T-helper 2 cell treated with Interferon-gamma antibody and Interleukin-4, amounts not matched to agents 5 μg/mL and 100 μg/mL, for 36 hours (primary cell): ENCODE measurements at regions not wholly inside any gene's neighbourhood (a gene's known extent, or its start where the extent isn't known, plus 50 kb on each side); places are given as distances from the start of the nearest gene placed in this dataset.
"Not testable (repeated sequence)": the region's sequence is repeated elsewhere in the genome, so short reads cannot be mapped to it uniquely, and the experiment has no call there.

Source experiments
- DNase-seq: peaks from one replicate; pipeline ENCODE4 v3.0.0; 2021; ENCODE audit warnings: low spot score
- H3K27ac Mint-ChIP-seq: one replicate; pipeline ENCODE4 v1.8.0; 2021; ENCODE audit warnings: mild to moderate bottlenecking, mixed read lengths
- H3K27me3 Mint-ChIP-seq: one replicate; pipeline ENCODE4 v1.8.0; 2021; ENCODE audit warnings: low read depth, mixed read lengths
- H3K36me3 Mint-ChIP-seq: one replicate; pipeline ENCODE4 v1.8.0; 2021; ENCODE audit warnings: low read depth, mixed read lengths
- H3K4me1 Mint-ChIP-seq: one replicate; pipeline ENCODE4 v1.8.0; 2021; ENCODE audit warnings: low read depth, mixed read lengths
- H3K4me3 Mint-ChIP-seq: one replicate; pipeline ENCODE4 v1.8.0; 2022; ENCODE audit warnings: mild to moderate bottlenecking, moderate library complexity, mixed read lengths
- H3K9me3 Mint-ChIP-seq: one replicate; pipeline ENCODE4 v1.8.0; 2021; ENCODE audit warnings: mixed read lengths

DNA sequence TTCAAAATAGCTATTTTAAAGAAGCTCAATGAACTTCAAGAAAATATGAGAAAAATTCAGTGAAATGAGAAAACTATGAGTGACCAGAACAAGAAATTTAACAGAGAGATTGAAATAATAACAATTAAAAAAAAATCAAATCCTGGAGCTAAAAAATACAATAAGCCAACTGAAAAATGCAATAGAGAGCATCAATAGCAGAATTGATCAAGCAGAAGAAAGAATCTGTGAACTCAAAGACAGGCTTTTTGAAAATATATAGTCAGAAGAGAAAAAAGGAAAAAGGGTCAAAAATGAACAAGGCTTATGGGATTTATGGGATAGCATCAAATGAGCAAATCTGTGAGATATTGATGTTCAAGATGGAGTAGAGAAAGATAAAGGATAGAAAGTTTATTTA lies 133.0 kb downstream of the OTUD1 start:
- Mint-ChIP-seq H3K36me3 (no peaks in the 10 kb centered on the region), H3K4me1 (no peaks in the 10 kb centered on the region), H3K27me3 (no peaks in the 10 kb centered on the region), H3K4me3 (no peak overlapping the region), H3K27ac (no peak overlapping the region), H3K9me3 (peaks cover 22% of the 10 kb centered on the region)
- no peak for DNase-seq

DNA sequence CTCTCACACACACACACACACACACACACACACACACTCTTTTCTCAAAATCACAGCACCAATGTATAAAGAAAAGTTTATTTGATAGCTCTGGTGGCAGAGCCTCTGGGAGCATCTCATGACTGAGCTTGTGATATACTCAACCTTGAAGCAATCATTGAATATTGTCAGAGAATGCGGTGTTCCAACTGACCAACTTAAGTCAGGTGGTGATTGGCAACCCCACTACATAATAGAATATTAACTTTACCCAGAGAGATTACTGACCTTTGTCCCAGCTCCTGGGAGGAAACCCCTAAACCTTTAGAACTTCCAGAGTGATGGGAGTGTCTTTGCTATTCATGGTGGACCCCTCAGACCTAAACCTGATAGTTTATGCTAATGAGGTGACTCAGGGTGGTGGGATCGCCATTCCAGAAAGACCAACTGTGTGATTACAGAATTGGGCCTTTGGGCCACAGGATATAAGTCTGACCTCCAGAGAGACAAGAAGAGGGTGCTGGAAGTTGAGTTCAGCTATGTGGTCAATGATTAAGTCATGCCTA lies 143.1 kb downstream of the OTUD1 start:
- no peak overlapping the region for H3K27ac Mint-ChIP-seq
- no peaks in the 10 kb centered on the region for H3K36me3 Mint-ChIP-seq
- no peak overlapping the region for H3K4me3 Mint-ChIP-seq
- no peaks in the 10 kb centered on the region for H3K27me3 Mint-ChIP-seq
- DNase-seq, result no peak
- no peaks in the 10 kb centered on the region for H3K4me1 Mint-ChIP-seq
- H3K9me3 Mint-ChIP-seq, result no peaks in the 10 kb centered on the region

DNA sequence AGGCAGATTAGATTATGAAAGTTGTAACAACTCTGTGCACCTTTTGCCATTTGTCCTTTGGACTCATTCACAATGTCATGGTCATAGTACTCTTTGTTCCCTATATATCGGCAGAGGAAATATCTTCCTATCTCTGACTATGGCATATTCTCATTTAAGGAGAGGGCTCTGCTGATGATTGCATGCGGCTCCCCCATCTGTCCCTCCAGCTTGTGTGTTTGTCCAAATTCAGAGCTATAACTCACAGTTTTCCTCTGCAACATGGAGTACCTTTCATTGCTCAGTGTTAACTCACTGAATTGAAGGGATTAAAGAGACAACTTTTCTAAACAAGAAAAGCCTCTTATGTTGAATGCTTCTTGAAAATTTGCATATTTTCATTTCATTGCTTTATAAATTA lies 145.5 kb downstream of the OTUD1 start:
- H3K36me3 Mint-ChIP-seq, result no peaks in the 10 kb centered on the region
- peaks cover 7% of the 10 kb centered on the region for H3K9me3 Mint-ChIP-seq
- H3K27ac Mint-ChIP-seq, result no peak overlapping the region
- H3K4me1 Mint-ChIP-seq, result no peaks in the 10 kb centered on the region
- no peaks in the 10 kb centered on the region for H3K27me3 Mint-ChIP-seq
- DNase-seq, result no peak
- H3K4me3 Mint-ChIP-seq, result no peak overlapping the region

DNA sequence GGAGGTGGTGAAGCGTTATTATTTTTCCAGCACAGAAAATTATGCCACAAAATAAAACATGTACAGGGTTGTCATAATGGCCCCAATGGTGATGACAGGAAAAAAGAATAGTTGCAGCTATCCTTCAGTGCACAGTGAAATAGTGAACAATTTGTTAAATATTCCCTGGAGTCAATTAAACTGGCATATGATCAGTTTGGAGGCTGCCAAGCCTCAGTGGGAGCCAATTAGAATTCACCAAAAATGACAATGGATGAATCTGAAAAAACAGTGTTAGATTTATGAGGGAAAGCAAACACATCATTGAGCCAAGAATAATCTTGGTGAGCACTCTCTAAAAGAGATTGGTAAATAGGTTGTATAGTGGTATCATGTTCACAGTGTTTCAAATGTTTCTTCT lies 146.3 kb downstream of the OTUD1 start:
- Mint-ChIP-seq H3K9me3 (peaks cover 7% of the 10 kb centered on the region), H3K36me3 (no peaks in the 10 kb centered on the region), H3K27ac (no peak overlapping the region), H3K27me3 (no peaks in the 10 kb centered on the region), H3K4me1 (no peaks in the 10 kb centered on the region), H3K4me3 (no peak overlapping the region)
- no peak for DNase-seq

DNA sequence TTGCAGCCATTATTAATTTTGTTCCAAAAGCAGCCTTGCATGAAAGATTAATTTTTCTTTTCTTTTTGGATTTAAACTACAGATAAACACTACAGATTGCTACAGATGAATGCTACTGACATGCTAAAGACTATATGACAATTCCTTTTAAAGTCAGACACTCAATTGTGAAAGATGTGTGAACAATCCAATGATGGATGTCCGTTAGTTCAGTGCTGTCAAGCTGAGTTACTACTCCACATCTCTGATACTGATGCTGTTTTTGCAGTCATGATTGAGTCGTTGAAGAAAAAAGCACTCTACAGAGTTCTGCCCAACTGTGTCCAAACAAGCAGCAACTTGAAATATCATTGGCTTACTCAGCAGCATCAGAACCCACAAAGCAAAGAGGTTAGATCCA lies 146.8 kb downstream of the OTUD1 start:
- Mint-ChIP-seq H3K4me1 (no peaks in the 10 kb centered on the region), H3K27ac (no peak overlapping the region), H3K9me3 (peaks cover 7% of the 10 kb centered on the region), H3K4me3 (no peak overlapping the region), H3K36me3 (no peaks in the 10 kb centered on the region), H3K27me3 (no peaks in the 10 kb centered on the region)
- no peak for DNase-seq

DNA sequence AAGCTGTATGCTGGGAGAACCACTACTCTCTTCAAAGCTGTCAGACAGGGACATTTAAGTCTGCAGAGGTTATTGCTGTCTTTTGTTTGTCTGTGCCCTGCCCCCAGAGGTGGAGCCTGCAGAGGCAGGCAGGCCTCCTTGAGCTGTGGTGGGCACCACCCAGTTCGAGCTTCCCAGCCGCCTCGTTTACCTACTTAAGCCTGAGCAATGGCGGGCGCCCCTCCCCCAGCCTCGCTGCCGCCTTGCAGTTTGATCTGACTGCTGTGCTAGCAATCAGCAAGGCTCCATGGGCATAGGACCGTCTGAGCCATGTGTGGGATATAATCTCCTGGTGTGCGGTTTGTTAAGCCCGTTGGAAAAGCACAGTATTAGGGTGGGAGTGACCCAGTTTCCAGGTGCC lies 156.4 kb downstream of the OTUD1 start:
- not testable (repeated sequence) for H3K4me1 Mint-ChIP-seq, H3K27me3 Mint-ChIP-seq, H3K27ac Mint-ChIP-seq, H3K9me3 Mint-ChIP-seq, H3K4me3 Mint-ChIP-seq, H3K36me3 Mint-ChIP-seq, DNase-seq

DNA sequence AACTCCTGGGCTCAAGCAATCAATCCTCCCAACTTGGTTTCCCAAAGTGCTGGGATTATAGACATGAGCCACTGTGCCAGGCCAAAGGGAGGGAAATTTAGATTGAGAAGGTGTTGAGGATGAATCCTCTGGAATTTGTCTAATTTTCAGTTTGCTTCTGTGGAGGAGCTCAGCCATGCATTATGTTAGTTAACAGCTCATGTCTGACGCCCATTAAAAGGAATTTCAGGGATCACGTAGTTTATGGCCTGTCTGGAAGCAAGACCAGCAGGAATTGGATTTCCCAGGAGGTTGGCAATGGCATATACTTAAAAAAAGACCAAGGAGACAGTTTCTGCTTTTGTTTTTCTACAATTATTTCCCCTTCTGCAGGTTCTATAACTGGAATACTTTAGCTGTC lies 165.7 kb downstream of the OTUD1 start:
- no peaks in the 10 kb centered on the region for H3K27me3 Mint-ChIP-seq
- H3K9me3 Mint-ChIP-seq, result no peaks in the 10 kb centered on the region
- H3K36me3 Mint-ChIP-seq, result no peaks in the 10 kb centered on the region
- H3K4me1 Mint-ChIP-seq, result no peaks in the 10 kb centered on the region
- no peak overlapping the region for H3K4me3 Mint-ChIP-seq
- no peak for DNase-seq
- no peak overlapping the region for H3K27ac Mint-ChIP-seq

DNA sequence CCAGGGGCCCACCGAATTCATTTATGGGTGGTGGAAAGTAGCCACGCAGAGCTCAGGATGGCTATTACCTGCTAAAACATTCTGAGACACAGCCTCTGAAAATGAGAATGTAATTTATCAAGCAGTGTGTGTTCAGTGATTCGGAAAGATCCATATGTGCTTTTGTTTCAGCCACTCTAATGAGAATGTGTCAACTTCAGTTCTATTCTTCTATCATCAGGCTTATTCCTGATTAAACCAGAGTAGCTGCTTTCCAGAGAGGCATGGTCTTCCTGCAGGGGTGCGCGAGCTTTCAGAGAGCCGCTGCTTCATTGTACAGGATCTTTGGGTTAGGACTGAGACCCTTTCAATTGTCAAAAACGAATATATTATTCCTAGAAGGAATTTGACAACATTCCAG lies 167.6 kb downstream of the OTUD1 start:
- no peaks in the 10 kb centered on the region for H3K36me3 Mint-ChIP-seq
- H3K4me3 Mint-ChIP-seq, result no peak overlapping the region
- no peaks in the 10 kb centered on the region for H3K27me3 Mint-ChIP-seq
- no peaks in the 10 kb centered on the region for H3K9me3 Mint-ChIP-seq
- no peak overlapping the region for H3K27ac Mint-ChIP-seq
- no peak for DNase-seq
- H3K4me1 Mint-ChIP-seq, result no peaks in the 10 kb centered on the region

DNA sequence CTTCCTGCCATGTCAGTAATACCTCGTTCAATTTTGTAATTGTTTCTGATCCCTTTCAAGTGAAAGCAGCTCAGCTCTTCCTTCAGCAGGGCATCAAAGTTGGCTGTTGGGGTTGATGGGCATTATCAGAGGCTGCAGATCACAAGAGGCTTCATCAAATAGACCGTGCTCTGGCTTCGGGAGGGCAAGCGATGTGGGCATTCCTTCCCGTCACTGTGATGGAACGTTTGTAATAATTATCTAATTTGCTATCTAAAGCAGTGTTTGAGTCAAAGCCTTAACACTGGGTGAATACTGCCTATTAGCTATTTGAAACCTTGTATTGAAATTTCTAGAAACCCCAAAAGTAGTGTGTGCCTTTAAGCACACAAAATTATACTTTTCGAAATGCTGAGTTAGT lies 170.1 kb downstream of the OTUD1 start:
- Mint-ChIP-seq H3K4me3 (no peak overlapping the region), H3K27me3 (no peaks in the 10 kb centered on the region), H3K27ac (no peak overlapping the region), H3K9me3 (no peaks in the 10 kb centered on the region), H3K36me3 (no peaks in the 10 kb centered on the region), H3K4me1 (no peaks in the 10 kb centered on the region)
- no peak for DNase-seq

DNA sequence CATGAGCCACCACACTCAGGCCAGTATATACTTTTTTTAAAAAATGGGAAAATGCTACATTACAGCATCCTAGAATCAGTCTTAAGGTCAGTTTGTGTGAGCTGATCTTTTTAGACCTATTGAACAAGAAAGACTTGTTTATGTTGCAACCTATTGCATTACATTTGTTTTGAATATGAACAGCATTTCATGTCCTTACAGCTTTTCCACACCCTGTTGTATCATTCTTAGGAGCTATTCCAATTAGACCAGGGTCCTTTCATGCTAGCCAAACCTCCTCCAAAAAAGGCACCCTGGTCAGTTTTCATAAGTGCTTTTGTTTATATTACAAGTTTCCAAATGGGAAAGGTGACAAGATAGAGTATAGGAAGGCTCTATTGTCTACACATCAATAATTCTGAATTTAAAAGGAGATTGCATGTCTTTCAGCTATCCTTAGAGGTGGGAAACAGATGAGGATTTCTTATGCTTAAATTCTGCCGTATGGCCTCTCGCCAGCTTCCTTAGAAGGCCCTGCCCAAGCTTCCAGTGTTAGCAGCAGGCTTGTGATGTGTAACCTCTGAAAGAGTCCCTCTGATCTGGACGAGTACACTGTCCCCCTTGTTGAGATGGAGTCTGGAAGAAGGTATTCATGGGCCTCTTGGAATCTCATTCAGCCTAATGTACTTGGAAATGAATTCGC lies 171.9 kb downstream of the OTUD1 start:
- Mint-ChIP-seq H3K4me3 (no peak overlapping the region), H3K9me3 (no peaks in the 10 kb centered on the region), H3K27ac (no peak overlapping the region), H3K36me3 (no peaks in the 10 kb centered on the region), H3K4me1 (no peaks in the 10 kb centered on the region), H3K27me3 (no peaks in the 10 kb centered on the region)
- DNase-seq, result no peak

DNA sequence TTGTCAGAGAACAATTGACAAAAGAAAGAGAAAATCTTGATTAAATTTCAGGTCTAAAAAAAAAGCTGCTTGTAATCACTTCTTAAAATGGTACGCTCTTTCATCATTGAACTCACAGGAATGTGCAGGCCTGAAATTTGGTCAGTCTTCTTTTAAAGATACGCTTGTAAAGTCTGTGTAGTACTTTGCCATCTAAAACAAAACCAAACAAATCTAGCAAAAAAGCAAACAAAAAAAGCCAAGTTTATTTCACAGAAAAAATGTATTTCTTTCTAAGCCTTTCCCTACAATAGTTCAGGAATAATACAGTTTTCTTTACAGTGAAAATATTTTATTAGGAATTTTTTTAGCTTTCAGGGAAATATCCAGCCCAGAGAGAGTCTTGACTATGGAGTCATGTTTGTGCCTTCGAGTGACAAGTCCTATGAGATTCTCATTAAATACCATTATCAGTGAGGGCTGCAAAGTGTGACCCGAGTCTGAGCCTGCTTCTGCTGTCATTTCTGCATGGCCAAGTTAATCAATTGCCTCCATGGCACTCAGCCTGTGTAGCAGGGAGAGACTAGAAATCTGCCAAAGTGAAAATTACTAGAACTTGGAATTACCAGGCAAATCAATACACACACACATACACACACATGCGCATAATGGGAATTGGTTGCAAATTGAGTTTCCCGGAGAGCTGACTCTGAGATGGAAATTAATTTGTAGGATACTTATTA lies 172.6 kb downstream of the OTUD1 start:
- H3K36me3 Mint-ChIP-seq, result no peaks in the 10 kb centered on the region
- H3K4me1 Mint-ChIP-seq, result no peaks in the 10 kb centered on the region
- no peak overlapping the region for H3K27ac Mint-ChIP-seq
- H3K27me3 Mint-ChIP-seq, result no peaks in the 10 kb centered on the region
- H3K4me3 Mint-ChIP-seq, result no peak overlapping the region
- no peaks in the 10 kb centered on the region for H3K9me3 Mint-ChIP-seq
- DNase-seq, result no peak

DNA sequence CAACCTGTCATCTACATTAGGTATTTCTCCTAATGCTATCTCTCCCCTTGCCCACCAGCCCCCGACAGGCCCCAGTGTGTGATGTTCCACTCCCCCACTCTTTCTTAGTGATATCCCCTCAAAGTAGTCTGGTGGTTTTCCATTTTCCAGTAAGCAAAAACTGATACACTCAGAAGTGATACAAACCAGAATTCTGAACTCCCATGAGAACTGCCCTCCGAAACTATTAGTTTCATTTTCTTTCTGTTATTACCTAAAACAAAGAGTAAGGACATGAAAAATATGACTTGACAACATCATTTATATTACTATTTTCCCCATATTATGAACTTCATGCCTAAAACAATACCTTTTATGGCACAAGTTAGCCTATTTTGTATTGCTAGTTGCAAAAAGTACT lies 175.0 kb downstream of the OTUD1 start:
- no peaks in the 10 kb centered on the region for H3K9me3 Mint-ChIP-seq
- H3K4me1 Mint-ChIP-seq, result no peaks in the 10 kb centered on the region
- no peak overlapping the region for H3K27ac Mint-ChIP-seq
- DNase-seq, result no peak
- H3K27me3 Mint-ChIP-seq, result no peaks in the 10 kb centered on the region
- H3K36me3 Mint-ChIP-seq, result no peaks in the 10 kb centered on the region
- no peak overlapping the region for H3K4me3 Mint-ChIP-seq

DNA sequence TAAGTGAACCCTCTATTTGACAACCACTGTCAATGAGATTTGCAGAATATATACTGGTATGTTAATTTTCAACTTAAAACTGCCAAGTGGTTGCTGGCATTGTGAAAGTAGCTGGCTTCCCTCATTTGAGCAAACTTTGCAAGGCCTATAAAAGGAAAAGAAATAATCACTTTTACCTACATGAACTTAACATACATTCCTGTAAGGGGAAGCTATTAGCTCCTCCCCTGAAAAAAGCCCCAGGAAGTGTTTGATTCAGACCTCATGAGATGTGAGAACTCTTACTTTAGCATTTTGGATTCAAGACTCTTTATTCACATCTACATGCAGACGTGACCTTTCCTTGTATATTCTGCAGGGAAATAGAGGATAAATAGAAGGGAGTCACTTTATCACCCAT lies 175.6 kb downstream of the OTUD1 start:
- Mint-ChIP-seq H3K4me1 (no peaks in the 10 kb centered on the region), H3K27me3 (no peaks in the 10 kb centered on the region), H3K27ac (no peak overlapping the region), H3K9me3 (no peaks in the 10 kb centered on the region), H3K4me3 (no peak overlapping the region), H3K36me3 (no peaks in the 10 kb centered on the region)
- DNase-seq, result no peak

DNA sequence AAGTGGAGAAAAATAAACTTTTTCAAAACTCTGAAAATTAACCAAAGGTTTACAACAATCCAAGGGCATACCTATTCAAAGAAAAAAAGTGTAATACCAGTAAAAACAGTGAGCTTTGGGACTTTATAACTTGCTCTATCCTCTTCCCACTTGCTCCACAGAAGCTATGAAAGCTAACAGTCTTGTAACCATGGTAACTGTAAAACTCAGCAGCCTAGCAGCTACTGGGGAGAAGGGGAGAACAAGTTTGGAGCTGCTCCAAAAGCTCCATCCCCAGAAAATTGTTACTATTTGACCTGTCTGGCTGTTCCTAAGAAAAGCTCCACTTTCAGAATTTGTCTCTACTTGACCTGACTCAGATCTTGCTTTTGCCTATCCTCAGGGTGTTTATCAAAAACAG lies 191.5 kb downstream of the OTUD1 start:
- Mint-ChIP-seq H3K36me3 (no peaks in the 10 kb centered on the region), H3K27ac (no peak overlapping the region), H3K9me3 (no peaks in the 10 kb centered on the region), H3K4me3 (no peak overlapping the region), H3K27me3 (no peaks in the 10 kb centered on the region), H3K4me1 (no peaks in the 10 kb centered on the region)
- no peak for DNase-seq

DNA sequence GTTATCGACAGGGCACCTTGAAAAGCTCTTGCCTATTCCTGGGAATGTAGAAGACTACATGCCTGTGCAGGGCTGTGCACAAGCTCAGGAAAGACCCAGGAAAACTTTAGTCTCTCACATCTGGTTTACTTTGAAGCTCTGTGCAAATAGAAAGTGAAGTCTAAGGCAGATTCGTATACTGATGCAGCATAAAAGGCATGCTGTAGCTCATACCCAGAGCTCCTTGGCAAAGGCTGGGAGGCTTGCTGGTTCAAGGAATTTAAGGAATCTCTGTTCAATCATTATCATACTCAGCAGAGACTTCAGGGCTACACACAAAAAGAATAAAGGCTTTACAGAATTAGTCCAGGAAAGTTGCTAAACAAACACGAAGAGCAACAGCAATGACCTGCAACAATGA lies 192.0 kb downstream of the OTUD1 start:
- Mint-ChIP-seq H3K27me3 (no peaks in the 10 kb centered on the region), H3K36me3 (no peaks in the 10 kb centered on the region), H3K4me1 (no peaks in the 10 kb centered on the region), H3K4me3 (no peak overlapping the region), H3K9me3 (no peaks in the 10 kb centered on the region), H3K27ac (no peak overlapping the region)
- DNase-seq, result no peak
